ENCODE measurements at regions not wholly inside any gene's neighbourhood (a gene's known extent, or its start where the extent isn't known, plus 50 kb on each side); places are given as distances from the start of the nearest gene placed in this dataset.

DNA sequence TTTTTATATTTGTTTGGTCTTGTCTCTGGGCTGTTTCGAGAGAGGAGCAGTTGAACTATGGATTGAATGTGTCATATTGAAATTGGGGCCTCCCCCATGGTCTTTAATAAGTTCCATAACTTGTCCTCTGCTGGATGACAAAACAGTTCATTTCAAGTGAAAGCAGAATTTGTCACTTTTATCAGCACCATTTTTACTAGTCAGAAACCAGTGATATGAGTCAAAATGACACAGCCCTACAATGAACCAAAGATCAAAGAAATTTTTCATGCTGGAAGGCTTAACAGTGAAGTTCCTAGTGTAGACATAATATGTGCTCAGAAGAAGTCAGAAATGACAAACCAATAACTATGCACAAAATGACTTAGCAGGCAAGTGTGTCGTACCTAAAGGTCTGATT lies 133.6 kb upstream of the VWC2 start:
- TF ChIP-seq, protein P1, sequence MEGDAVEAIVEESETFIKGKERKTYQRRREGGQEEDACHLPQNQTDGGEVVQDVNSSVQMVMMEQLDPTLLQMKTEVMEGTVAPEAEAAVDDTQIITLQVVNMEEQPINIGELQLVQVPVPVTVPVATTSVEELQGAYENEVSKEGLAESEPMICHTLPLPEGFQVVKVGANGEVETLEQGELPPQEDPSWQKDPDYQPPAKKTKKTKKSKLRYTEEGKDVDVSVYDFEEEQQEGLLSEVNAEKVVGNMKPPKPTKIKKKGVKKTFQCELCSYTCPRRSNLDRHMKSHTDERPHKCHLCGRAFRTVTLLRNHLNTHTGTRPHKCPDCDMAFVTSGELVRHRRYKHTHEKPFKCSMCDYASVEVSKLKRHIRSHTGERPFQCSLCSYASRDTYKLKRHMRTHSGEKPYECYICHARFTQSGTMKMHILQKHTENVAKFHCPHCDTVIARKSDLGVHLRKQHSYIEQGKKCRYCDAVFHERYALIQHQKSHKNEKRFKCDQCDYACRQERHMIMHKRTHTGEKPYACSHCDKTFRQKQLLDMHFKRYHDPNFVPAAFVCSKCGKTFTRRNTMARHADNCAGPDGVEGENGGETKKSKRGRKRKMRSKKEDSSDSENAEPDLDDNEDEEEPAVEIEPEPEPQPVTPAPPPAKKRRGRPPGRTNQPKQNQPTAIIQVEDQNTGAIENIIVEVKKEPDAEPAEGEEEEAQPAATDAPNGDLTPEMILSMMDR (IDR thresholded peaks at IDR 0.05; ENCODE audit: low read depth, low read length): no peak
- TF ChIP-seq POLR2A (IDR thresholded peaks at IDR 0.05; ENCODE audit: extremely low read depth, insufficient read length): no peak
- TF ChIP-seq, protein P2, sequence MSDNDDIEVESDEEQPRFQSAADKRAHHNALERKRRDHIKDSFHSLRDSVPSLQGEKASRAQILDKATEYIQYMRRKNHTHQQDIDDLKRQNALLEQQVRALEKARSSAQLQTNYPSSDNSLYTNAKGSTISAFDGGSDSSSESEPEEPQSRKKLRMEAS (IDR thresholded peaks at IDR 0.05; ENCODE audit: low read depth, low read length): no peak
